Panc1 (cell line): ENCODE measurements at regions not wholly inside any gene's neighbourhood (a gene's known extent, or its start where the extent isn't known, plus 50 kb on each side); places are given as distances from the start of the nearest gene placed in this dataset.

ENCODE experiments used
- ATAC-seq: fragments of 200-7000 bp; cut with Tn5 transposase; 2 replicates; pipeline ENCODE4 v1.9.1; 2020; ENCODE audit warnings: mild to moderate bottlenecking, moderate library complexity
- BruUV-seq: library from RNA; stranded (reverse); fragments of 400-500 nt; replicated peaks from 2 replicates; lab custom pipeline; 2021; lab: Mats Ljungman, UMichigan
- CTCF ChIA-PET: fragments of 300-600 bp; sonication (Branson Sonifier 250); formaldehyde crosslinking; loops from one replicate; lab custom pipeline; 2022; ENCODE audit warnings: antibody characterized with exemption; lab: Charles Lee
- POLR2A ChIA-PET: fragments of 300-600 bp; sonication (Branson Sonifier 250); formaldehyde crosslinking; loops from one replicate; lab custom pipeline; 2022; ENCODE audit warnings: antibody characterized with exemption; lab: Charles Lee
- DNase-seq: peaks from one replicate; pipeline ENCODE4 v3.0.0-alpha.2; 2010; ENCODE audit warnings: low read depth, low spot score
- H3K27ac ChIP-seq: 2 replicates; pipeline ENCODE4 v1.5.1; 2011; ENCODE audit warnings: mild to moderate bottlenecking, low read length, inconsistent platforms
- H3K27me3 ChIP-seq: fragments of 200-500 bp; sonication (Bioruptor generic); 2 replicates; pipeline ENCODE4 v1.6.0; 2014; ENCODE audit warnings: low read length, inconsistent platforms; ENCODE audit not compliant: control insufficient read depth, insufficient read depth
- H3K36me3 ChIP-seq: fragments of 200-500 bp; sonication (Bioruptor generic); 2 replicates; pipeline ENCODE4 v1.5.1; 2014; ENCODE audit warnings: inconsistent platforms, mild to moderate bottlenecking, low read length, moderate library complexity; ENCODE audit not compliant: control insufficient read depth, insufficient read depth
- H3K4me1 ChIP-seq: 2 replicates; pipeline ENCODE4 v1.5.1; 2011; ENCODE audit warnings: inconsistent platforms, mild to moderate bottlenecking, low read length, moderate library complexity; ENCODE audit not compliant: control insufficient read depth, insufficient read depth
- H3K4me3 ChIP-seq, 2 experiments: 2 replicates each; pipeline ENCODE4 v1.5.1; 2011 to 2012; ENCODE audit warnings: low read depth in 2 of 2, low read length in 2 of 2, mild to moderate bottlenecking in 2 of 2, inconsistent platforms in 1 of 2, moderate library complexity in 1 of 2
- H3K9me3 ChIP-seq: fragments of 200-500 bp; sonication (Bioruptor generic); 2 replicates; pipeline ENCODE4 v1.5.1; 2014; ENCODE audit warnings: low read depth, mild to moderate bottlenecking, inconsistent platforms, low read length, moderate library complexity; ENCODE audit not compliant: control insufficient read depth, insufficient read depth
- POLR2AphosphoS5 ChIP-seq: IDR thresholded peaks from 2 replicates; pipeline ENCODE4 v1.6.1; 2012; ENCODE audit warnings: mild to moderate bottlenecking, low read depth, low read length, moderate library complexity
- SIN3A ChIP-seq: IDR thresholded peaks from 2 replicates; pipeline ENCODE4 v1.6.1; 2012; ENCODE audit warnings: low read depth, mild to moderate bottlenecking, low read length, moderate library complexity, borderline replicate concordance; ENCODE audit not compliant: insufficient read depth
- TCF7L2 ChIP-seq: IDR thresholded peaks from 2 replicates; pipeline ENCODE4 v1.6.1; 2011; ENCODE audit warnings: mild to moderate bottlenecking, low read depth, low read length, inconsistent platforms
- in situ Hi-C: cut with HindIII; loops from 2 replicates; pipeline ENCODE4 v1.10.0; 2016; ENCODE audit warnings: low sequenced_read_pairs, low pct_unique_long_range_greater_than_20kb
- intact Hi-C: fragments of 100-400 bp; cut with micrococcal nuclease; formaldehyde crosslinking; loops from one replicate; pipeline ENCODE4 v1.10.0; 2022; ENCODE audit not compliant: unreplicated experiment
- TF ChIP-seq, protein P1 (sequence below): fragments of 450-650 bp; IDR thresholded peaks from 2 replicates; pipeline ENCODE4 v1.5.1; 2017; ENCODE audit warnings: mild to moderate bottlenecking
- TF ChIP-seq, protein P2 (sequence below), 2 experiments: IDR thresholded peaks; 2 replicates each; pipeline ENCODE4 v1.6.1; 2011 to 2012; ENCODE audit warnings: low read depth in 2 of 2, control low read depth in 1 of 2, low read length in 1 of 2, mild to moderate bottlenecking in 1 of 2, moderate library complexity in 1 of 2; ENCODE audit not compliant: insufficient read depth in 1 of 2

DNA sequence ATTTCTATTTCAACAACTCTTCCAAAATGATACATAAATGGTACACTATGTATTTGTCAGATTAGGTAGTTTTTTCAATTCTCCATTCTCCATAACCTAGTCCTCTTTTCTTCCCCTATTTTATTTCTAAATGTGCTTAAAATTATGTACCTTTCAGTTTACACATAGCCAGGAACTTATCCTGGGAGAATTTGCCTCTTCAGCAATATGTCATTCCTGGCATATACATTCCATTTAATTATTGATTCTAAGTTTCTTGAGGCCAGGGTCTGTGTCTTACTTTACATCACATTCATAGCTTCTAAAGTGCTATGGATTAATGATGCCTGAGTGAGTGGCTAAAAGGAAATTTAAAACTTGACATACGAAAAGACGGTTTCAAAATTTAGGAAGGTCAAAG lies 199.8 kb downstream of the PDGFRA start:
- no peak for ATAC-seq
- TF ChIP-seq, protein P1, sequence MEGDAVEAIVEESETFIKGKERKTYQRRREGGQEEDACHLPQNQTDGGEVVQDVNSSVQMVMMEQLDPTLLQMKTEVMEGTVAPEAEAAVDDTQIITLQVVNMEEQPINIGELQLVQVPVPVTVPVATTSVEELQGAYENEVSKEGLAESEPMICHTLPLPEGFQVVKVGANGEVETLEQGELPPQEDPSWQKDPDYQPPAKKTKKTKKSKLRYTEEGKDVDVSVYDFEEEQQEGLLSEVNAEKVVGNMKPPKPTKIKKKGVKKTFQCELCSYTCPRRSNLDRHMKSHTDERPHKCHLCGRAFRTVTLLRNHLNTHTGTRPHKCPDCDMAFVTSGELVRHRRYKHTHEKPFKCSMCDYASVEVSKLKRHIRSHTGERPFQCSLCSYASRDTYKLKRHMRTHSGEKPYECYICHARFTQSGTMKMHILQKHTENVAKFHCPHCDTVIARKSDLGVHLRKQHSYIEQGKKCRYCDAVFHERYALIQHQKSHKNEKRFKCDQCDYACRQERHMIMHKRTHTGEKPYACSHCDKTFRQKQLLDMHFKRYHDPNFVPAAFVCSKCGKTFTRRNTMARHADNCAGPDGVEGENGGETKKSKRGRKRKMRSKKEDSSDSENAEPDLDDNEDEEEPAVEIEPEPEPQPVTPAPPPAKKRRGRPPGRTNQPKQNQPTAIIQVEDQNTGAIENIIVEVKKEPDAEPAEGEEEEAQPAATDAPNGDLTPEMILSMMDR: no peak
- TF ChIP-seq SIN3A (no peak), TCF7L2 (no peak), POLR2AphosphoS5 (no peak)
- TF ChIP-seq, protein P2, sequence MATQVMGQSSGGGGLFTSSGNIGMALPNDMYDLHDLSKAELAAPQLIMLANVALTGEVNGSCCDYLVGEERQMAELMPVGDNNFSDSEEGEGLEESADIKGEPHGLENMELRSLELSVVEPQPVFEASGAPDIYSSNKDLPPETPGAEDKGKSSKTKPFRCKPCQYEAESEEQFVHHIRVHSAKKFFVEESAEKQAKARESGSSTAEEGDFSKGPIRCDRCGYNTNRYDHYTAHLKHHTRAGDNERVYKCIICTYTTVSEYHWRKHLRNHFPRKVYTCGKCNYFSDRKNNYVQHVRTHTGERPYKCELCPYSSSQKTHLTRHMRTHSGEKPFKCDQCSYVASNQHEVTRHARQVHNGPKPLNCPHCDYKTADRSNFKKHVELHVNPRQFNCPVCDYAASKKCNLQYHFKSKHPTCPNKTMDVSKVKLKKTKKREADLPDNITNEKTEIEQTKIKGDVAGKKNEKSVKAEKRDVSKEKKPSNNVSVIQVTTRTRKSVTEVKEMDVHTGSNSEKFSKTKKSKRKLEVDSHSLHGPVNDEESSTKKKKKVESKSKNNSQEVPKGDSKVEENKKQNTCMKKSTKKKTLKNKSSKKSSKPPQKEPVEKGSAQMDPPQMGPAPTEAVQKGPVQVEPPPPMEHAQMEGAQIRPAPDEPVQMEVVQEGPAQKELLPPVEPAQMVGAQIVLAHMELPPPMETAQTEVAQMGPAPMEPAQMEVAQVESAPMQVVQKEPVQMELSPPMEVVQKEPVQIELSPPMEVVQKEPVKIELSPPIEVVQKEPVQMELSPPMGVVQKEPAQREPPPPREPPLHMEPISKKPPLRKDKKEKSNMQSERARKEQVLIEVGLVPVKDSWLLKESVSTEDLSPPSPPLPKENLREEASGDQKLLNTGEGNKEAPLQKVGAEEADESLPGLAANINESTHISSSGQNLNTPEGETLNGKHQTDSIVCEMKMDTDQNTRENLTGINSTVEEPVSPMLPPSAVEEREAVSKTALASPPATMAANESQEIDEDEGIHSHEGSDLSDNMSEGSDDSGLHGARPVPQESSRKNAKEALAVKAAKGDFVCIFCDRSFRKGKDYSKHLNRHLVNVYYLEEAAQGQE (IDR thresholded peaks at IDR 0.05; ENCODE audit: insufficient read depth in 1 of 2, low read depth in 2 of 2, low read length in 1 of 2): no peak
- H3K27me3 ChIP-seq: no peaks in the 10 kb centered on the region
- in situ Hi-C loops (no loop called here), intact Hi-C loops (no loop called here)
- no peaks in the 10 kb centered on the region for H3K9me3 ChIP-seq
- ChIA-PET POLR2A (no interaction called here), CTCF (no interaction called here)
- H3K4me3 ChIP-seq: no peak overlapping the region
- no peak for DNase-seq
- H3K27ac ChIP-seq: no peak overlapping the region
- no peaks in the 10 kb centered on the region for H3K36me3 ChIP-seq
- BruUV-seq: no TSS peak
- no peaks in the 10 kb centered on the region for H3K4me1 ChIP-seq

DNA sequence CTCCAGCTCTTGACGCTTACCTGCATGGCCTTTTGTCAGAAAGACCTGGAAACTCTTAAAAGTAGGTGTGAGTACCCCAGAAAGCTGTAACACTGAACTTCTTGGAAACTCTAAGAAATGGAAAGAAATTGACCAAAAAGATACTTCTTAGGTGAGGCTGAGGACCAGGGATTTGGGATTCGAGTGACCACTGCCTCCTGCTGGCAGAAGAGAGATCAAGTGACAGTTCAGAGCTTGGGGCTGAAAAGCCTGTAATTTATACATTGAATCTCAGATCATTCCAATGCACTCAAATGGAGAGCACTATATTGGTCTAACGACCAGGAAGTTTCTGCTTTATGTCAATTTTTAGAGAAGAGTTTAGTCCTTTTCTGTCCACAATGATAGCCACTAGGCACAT lies 204.6 kb downstream of the PDGFRA start:
- H3K27ac ChIP-seq: no peak overlapping the region
- DNase-seq: no peak
- no peak for ATAC-seq
- in situ Hi-C loops (no loop called here), intact Hi-C loops (no loop called here)
- H3K9me3 ChIP-seq: no peaks in the 10 kb centered on the region
- CTCF ChIA-PET: no interaction called here
- no peaks in the 10 kb centered on the region for H3K27me3 ChIP-seq
- no peaks in the 10 kb centered on the region for H3K4me1 ChIP-seq
- BruUV-seq: no TSS peak
- POLR2A ChIA-PET: no interaction called here
- H3K36me3 ChIP-seq: no peaks in the 10 kb centered on the region
- no peak for TF ChIP-seq POLR2AphosphoS5
- TF ChIP-seq, protein P1: peak; percentile 35
- H3K4me3 ChIP-seq: no peak overlapping the region
